NOMO-1 treated with dmso at 0.1 percent for 144 hours (cell line): ENCODE measurements at regions not wholly inside any gene's neighbourhood (a gene's known extent, or its start where the extent isn't known, plus 50 kb on each side); places are given as distances from the start of the nearest gene placed in this dataset.

Experiments used
- DNase-seq: peaks from one replicate; lab custom pipeline; 2025; ENCODE audit not compliant: unreplicated experiment; lab: John Stamatoyannopoulos, UW

- no peak for DNase-seq
Measured at GRCh38 chr5:171578829-171579491, 159.5 kb downstream of the FGF18 start.

GRCh38 chr5:171579976-171580411 lies 160.5 kb downstream of the FGF18 start:
- DNase-seq: no peak

- no peak for DNase-seq
Measured at GRCh38 chr5:171580502-171581265, 161.2 kb downstream of the FGF18 start.

- DNase-seq: peak; percentile 1
Measured at GRCh38 chr5:171581781-171582180, 162.3 kb downstream of the FGF18 start.

- DNase-seq: no peak
Measured at GRCh38 chr5:171582849-171583248, 163.4 kb downstream of the FGF18 start.

GRCh38 chr5:171585981-171586380 lies 166.5 kb downstream of the FGF18 start:
- no peak for DNase-seq

- no peak for DNase-seq
Measured at GRCh38 chr5:171586436-171586835, 167.0 kb downstream of the FGF18 start.

GRCh38 chr5:171588046-171588445 lies 168.6 kb downstream of the FGF18 start:
- no peak for DNase-seq

- no peak for DNase-seq
Measured at GRCh38 chr5:171588790-171589189, 169.3 kb downstream of the FGF18 start.

- DNase-seq: no peak
Measured at GRCh38 chr5:171589461-171589860, 170.0 kb downstream of the FGF18 start.

GRCh38 chr5:171592076-171592475 lies 172.6 kb downstream of the FGF18 start:
- no peak for DNase-seq

GRCh38 chr5:171592736-171593135 lies 173.3 kb downstream of the FGF18 start:
- no peak for DNase-seq

GRCh38 chr5:171593401-171593800 lies 174.0 kb downstream of the FGF18 start:
- DNase-seq: no peak

GRCh38 chr5:171593976-171594375 lies 174.5 kb downstream of the FGF18 start:
- DNase-seq: no peak

GRCh38 chr5:171595401-171595800 lies 176.0 kb downstream of the FGF18 start:
- DNase-seq: no peak

GRCh38 chr5:171595801-171596231 lies 176.4 kb downstream of the FGF18 start:
- DNase-seq: no peak

GRCh38 chr5:171596391-171596878 lies 177.0 kb downstream of the FGF18 start:
- DNase-seq: no peak

GRCh38 chr5:171597946-171598640 lies 178.6 kb downstream of the FGF18 start:
- DNase-seq: no peak

GRCh38 chr5:171598641-171599152 lies 179.2 kb downstream of the FGF18 start:
- DNase-seq: no peak

GRCh38 chr5:171599411-171599810 lies 180.0 kb downstream of the FGF18 start:
- DNase-seq: no peak

GRCh38 chr5:171599957-171600612 lies 180.6 kb downstream of the FGF18 start:
- DNase-seq: no peak
